A673 (cell line): ENCODE measurements at regions not wholly inside any gene's neighbourhood (a gene's known extent, or its start where the extent isn't known, plus 50 kb on each side); places are given as distances from the start of the nearest gene placed in this dataset.

ENCODE experiments used
- BruUV-seq: library from RNA; stranded (reverse); fragments of 400-500 nt; replicated peaks from 2 replicates; lab custom pipeline; 2021; lab: Mats Ljungman, UMichigan
- CTCF ChIA-PET: fragments of 300-600 bp; sonication (Branson Sonifier 250); formaldehyde crosslinking; loops from one replicate; lab custom pipeline; 2022; ENCODE audit warnings: antibody characterized with exemption; lab: Charles Lee
- POLR2A ChIA-PET: fragments of 300-600 bp; sonication (Branson Sonifier 250); formaldehyde crosslinking; loops from one replicate; lab custom pipeline; 2022; ENCODE audit warnings: antibody characterized with exemption; ENCODE audit not compliant: low non-redundant PET; lab: Charles Lee
- DNase-seq: peaks from one replicate; pipeline ENCODE4 v3.0.0-alpha.2; 2015; ENCODE audit warnings: low spot score
- H3K27ac ChIP-seq: fragments of 200-600 bp; sonication (generic); 2 replicates; pipeline ENCODE4 v1.5.1; 2016; ENCODE audit warnings: mixed run types, low read depth, mild to moderate bottlenecking, mixed read lengths, antibody characterized with exemption, low read length; ENCODE audit not compliant: poor library complexity, severe bottlenecking
- H3K27me3 ChIP-seq: fragments of 200-600 bp; sonication (generic); replicated peaks from 2 replicates; pipeline ENCODE4 v1.6.1; 2017; ENCODE audit warnings: mixed run types, low read depth, mild to moderate bottlenecking, mixed read lengths, antibody characterized with exemption, low read length; ENCODE audit not compliant: insufficient read depth, poor library complexity
- H3K36me3 ChIP-seq: fragments of 200-600 bp; sonication (generic); 2 replicates; pipeline ENCODE4 v1.6.1; 2016; ENCODE audit warnings: mixed run types, mild to moderate bottlenecking, mixed read lengths, antibody characterized with exemption, low read length; ENCODE audit not compliant: insufficient read depth, poor library complexity, severe bottlenecking
- H3K4me1 ChIP-seq: fragments of 200-600 bp; sonication (generic); 2 replicates; pipeline ENCODE4 v1.6.1; 2017; ENCODE audit warnings: mixed run types, mild to moderate bottlenecking, mixed read lengths, antibody characterized with exemption, low read length; ENCODE audit not compliant: insufficient read depth, poor library complexity, severe bottlenecking
- H3K4me3 ChIP-seq: fragments of 200-600 bp; sonication (generic); 2 replicates; pipeline ENCODE4 v1.5.1; 2016; ENCODE audit warnings: low read depth, mixed run types, mild to moderate bottlenecking, mixed read lengths, low read length; ENCODE audit not compliant: poor library complexity, severe bottlenecking
- H3K9me3 ChIP-seq: fragments of 200-600 bp; sonication (generic); 2 replicates; pipeline ENCODE4 v1.6.1; 2016; ENCODE audit warnings: mixed run types, low read depth, mild to moderate bottlenecking, mixed read lengths, antibody characterized with exemption, low read length; ENCODE audit not compliant: poor library complexity, severe bottlenecking
- CTCF ChIP-seq: fragments of 300-800, 200-600 bp; sonication (generic); conservative IDR thresholded peaks from 2 replicates; pipeline ENCODE4 v1.5.1; 2017; ENCODE audit warnings: low read depth, mild to moderate bottlenecking, antibody characterized with exemption, low read length, moderate library complexity, mixed read lengths
- EZH2 ChIP-seq: fragments of 200-600 bp; sonication (generic); IDR thresholded peaks from 2 replicates; pipeline ENCODE4 v1.6.1; 2017; ENCODE audit warnings: borderline replicate concordance, low read depth, mild to moderate bottlenecking, mixed read lengths, antibody characterized with exemption, low read length; ENCODE audit not compliant: poor library complexity, severe bottlenecking
- intact Hi-C: fragments of 100-400 bp; cut with micrococcal nuclease; formaldehyde crosslinking; loops from one replicate; pipeline ENCODE4 v1.10.0; 2022; ENCODE audit not compliant: unreplicated experiment

GRCh38 chr10:28354511-28354910, 51.6 kb upstream of the MPP7 start:
- TF ChIP-seq CTCF = no peak
- TF ChIP-seq EZH2 = no peak
- Histone ChIP-seq H3K27ac (no peak overlapping the region), H3K36me3 (no peaks in the 10 kb centered on the region), H3K4me3 (no peak overlapping the region), H3K4me1 (no peaks in the 10 kb centered on the region), H3K9me3 (no peaks in the 10 kb centered on the region), H3K27me3 (peaks cover 2% of the 10 kb centered on the region)
- no peak for DNase-seq
- POLR2A ChIA-PET = no interaction called here
- BruUV-seq = no TSS peak
- intact Hi-C loops = no loop called here
- CTCF ChIA-PET = no interaction called here

GRCh38 chr10:28355376-28355775, 52.5 kb upstream of the MPP7 start:
- no peaks in the 10 kb centered on the region for H3K9me3 ChIP-seq
- TF ChIP-seq EZH2 (no peak), CTCF (no peak)
- no peaks in the 10 kb centered on the region for H3K4me1 ChIP-seq
- POLR2A ChIA-PET = no interaction called here
- no peak overlapping the region for H3K4me3 ChIP-seq
- intact Hi-C loops = no loop called here
- no peaks in the 10 kb centered on the region for H3K36me3 ChIP-seq
- no peak overlapping the region for H3K27ac ChIP-seq
- BruUV-seq = no TSS peak
- DNase-seq = peak; percentile 6
- CTCF ChIA-PET = no interaction called here
- no peaks in the 10 kb centered on the region for H3K27me3 ChIP-seq

GRCh38 chr10:28359334-28359733, 56.5 kb upstream of the MPP7 start:
- Histone ChIP-seq H3K27ac (no peak overlapping the region), H3K4me1 (no peaks in the 10 kb centered on the region), H3K4me3 (no peak overlapping the region), H3K36me3 (no peaks in the 10 kb centered on the region), H3K27me3 (no peaks in the 10 kb centered on the region), H3K9me3 (no peaks in the 10 kb centered on the region)
- no TSS peak for BruUV-seq
- ChIA-PET POLR2A (no interaction called here), CTCF (no interaction called here)
- TF ChIP-seq CTCF (no peak), EZH2 (no peak)
- no peak for DNase-seq
- intact Hi-C loops = no loop called here
